ENCODE measurements at regions not wholly inside any gene's neighbourhood (a gene's known extent, or its start where the extent isn't known, plus 50 kb on each side); places are given as distances from the start of the nearest gene placed in this dataset.

DNA sequence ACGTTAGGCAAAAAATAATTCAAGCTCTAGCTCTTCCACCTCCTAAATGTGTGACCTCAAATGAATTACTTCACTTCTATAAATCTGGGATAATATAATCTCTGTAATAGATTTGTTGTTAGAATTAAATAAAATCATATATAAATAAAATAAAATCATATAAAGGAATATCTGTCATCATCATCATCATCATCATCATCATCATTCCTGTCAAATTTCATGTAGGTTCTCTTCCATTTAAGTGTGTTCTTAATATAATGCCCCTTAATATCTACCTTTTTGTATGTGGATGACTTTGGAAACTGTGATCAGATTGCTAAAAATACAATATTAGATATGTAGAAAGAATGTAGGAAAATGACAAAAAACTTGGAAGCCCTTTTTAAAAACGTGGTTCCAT, 621.0 kb downstream of the ADGRL2 start:
- Histone ChIP-seq H3K27me3 (no peaks in the 10 kb centered on the region), H3K27ac (no peak overlapping the region), H3K36me3 (no peaks in the 10 kb centered on the region), H3K4me3 (no peak overlapping the region), H3K9me3 (no peaks in the 10 kb centered on the region), H3K4me1 (no peaks in the 10 kb centered on the region)
- no peak for DNase-seq
- no peak for ATAC-seq
- intact Hi-C loops (cut with DNase I) = no loop called here
- WGBS, 2 donors = 66 to 69% methylated on average over 2 of the region's 2 CpGs
- TF ChIP-seq, protein P1, sequence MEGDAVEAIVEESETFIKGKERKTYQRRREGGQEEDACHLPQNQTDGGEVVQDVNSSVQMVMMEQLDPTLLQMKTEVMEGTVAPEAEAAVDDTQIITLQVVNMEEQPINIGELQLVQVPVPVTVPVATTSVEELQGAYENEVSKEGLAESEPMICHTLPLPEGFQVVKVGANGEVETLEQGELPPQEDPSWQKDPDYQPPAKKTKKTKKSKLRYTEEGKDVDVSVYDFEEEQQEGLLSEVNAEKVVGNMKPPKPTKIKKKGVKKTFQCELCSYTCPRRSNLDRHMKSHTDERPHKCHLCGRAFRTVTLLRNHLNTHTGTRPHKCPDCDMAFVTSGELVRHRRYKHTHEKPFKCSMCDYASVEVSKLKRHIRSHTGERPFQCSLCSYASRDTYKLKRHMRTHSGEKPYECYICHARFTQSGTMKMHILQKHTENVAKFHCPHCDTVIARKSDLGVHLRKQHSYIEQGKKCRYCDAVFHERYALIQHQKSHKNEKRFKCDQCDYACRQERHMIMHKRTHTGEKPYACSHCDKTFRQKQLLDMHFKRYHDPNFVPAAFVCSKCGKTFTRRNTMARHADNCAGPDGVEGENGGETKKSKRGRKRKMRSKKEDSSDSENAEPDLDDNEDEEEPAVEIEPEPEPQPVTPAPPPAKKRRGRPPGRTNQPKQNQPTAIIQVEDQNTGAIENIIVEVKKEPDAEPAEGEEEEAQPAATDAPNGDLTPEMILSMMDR (IDR thresholded peaks at IDR 0.05) = no peak

DNA sequence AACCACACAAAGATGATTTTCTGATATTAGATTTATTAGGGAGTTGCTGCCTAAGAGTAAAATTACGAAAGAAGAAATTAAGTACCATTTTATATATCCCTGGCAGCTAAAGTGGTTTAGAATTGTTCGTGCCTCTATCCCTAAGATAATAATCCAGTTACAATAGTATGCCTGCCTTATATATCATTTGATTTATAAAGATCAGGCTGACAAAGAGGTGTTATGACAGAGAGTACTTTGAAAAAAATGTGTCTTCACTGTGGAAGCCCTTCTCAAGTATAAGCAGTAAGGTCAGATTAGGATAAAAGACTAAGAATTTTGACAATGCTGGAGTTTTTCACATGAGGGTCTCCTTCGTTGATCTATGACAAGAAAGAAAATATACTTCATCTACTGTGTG, 619.9 kb downstream of the ADGRL2 start:
- TF ChIP-seq, protein P1 (IDR thresholded peaks at IDR 0.05) = no peak
- intact Hi-C loops (cut with DNase I) = no loop called here
- no peak overlapping the region for H3K27ac ChIP-seq
- no peaks in the 10 kb centered on the region for H3K4me1 ChIP-seq
- no peak for ATAC-seq
- H3K4me3 ChIP-seq = no peak overlapping the region
- no peak for DNase-seq
- H3K36me3 ChIP-seq = no peaks in the 10 kb centered on the region
- H3K9me3 ChIP-seq = no peaks in the 10 kb centered on the region
- no peaks in the 10 kb centered on the region for H3K27me3 ChIP-seq
- WGBS, 2 donors = 86 to 91% methylated on average over 3 of the region's 3 CpGs

DNA sequence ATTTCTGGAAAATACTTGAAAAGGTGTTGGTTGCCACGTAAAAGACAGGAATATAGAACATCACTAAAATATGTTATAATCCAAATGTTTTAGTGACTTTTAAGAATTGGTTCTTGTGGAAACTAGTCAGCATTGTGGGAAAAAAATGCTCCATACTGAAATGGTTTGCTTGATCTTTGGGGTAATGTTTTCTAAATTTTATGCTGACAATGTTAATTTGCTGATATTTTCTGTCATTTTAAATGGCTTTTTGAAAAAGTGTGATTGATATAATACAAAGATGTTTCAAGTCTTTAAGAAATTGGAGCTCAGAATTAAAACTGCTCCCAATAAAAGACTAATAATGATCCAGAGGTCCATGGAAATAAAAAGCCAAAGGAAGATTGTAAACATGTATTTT, 610.9 kb downstream of the ADGRL2 start:
- Histone ChIP-seq H3K9me3 (no peaks in the 10 kb centered on the region), H3K27ac (no peak overlapping the region), H3K4me3 (no peak overlapping the region), H3K4me1 (no peaks in the 10 kb centered on the region), H3K36me3 (no peaks in the 10 kb centered on the region), H3K27me3 (no peaks in the 10 kb centered on the region)
- ATAC-seq (no peak), DNase-seq (no peak)
- TF ChIP-seq, protein P1 (IDR thresholded peaks at IDR 0.05) = no peak
- intact Hi-C loops (cut with DNase I) = no loop called here
- WGBS, 2 donors = 92 to 97% methylated on average over 1 of the region's 1 CpG

DNA sequence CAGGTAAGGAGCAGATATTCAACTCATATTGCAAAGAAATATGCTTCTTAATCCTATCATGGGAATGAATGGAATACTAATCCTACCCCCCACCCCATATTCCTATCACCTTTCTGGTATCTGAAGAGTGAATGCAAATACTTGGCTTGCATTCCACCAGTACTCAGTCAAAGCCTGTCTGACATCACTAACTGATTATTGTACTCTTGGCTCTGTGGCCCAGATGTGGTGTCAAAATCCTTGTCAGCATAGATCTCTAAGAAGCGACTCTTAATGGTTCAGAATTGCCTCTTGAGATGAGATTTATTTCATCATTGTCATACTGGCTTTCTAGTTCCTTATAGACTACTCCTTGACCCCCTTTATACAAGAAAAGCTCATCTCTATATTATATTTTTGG, 604.6 kb downstream of the ADGRL2 start:
- H3K4me1 ChIP-seq = no peaks in the 10 kb centered on the region
- 76 to 78% methylated on average over 1 of the region's 1 CpG for WGBS, 2 donors
- no peak for DNase-seq
- TF ChIP-seq, protein P1 (IDR thresholded peaks at IDR 0.05) = no peak
- no peak overlapping the region for H3K27ac ChIP-seq
- H3K9me3 ChIP-seq = no peaks in the 10 kb centered on the region
- no peaks in the 10 kb centered on the region for H3K27me3 ChIP-seq
- ATAC-seq = no peak
- intact Hi-C loops (cut with DNase I) = no loop called here
- H3K4me3 ChIP-seq = no peak overlapping the region
- H3K36me3 ChIP-seq = no peaks in the 10 kb centered on the region

DNA sequence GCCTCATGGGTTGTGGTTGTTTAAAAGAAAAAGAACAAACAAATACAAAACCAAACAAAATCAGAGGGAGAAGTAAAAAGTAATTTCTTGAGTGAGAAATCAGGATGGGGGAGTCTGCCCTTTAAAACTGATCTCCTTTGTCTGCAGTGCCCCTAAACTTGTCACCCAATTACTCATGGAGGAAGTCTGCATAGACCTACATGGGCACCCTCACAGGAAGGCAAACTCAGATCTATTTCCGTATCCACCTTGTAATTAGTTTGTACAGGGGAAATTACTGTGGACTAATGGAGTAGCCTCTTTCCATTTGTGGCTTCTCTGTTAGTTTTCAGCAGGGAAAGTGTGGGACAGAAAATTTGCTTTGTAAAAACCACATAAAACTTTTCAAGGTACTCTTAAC, 600.4 kb downstream of the ADGRL2 start:
- Histone ChIP-seq H3K9me3 (no peaks in the 10 kb centered on the region), H3K27ac (peak overlapping the region in 1 of 10 donors; percentile 44), H3K4me1 (no peaks in the 10 kb centered on the region), H3K4me3 (no peak overlapping the region), H3K27me3 (no peaks in the 10 kb centered on the region), H3K36me3 (no peaks in the 10 kb centered on the region)
- TF ChIP-seq, protein P1 (IDR thresholded peaks at IDR 0.05) = no peak
- intact Hi-C loops (cut with DNase I) = no loop called here
- WGBS, 2 donors = 58 to 76% methylated on average over 1 of the region's 1 CpG
- DNase-seq (no peak), ATAC-seq (no peak)
